Heart left ventricle (tissue), 13 donors: ENCODE measurements at regions not wholly inside any gene's neighbourhood (a gene's known extent, or its start where the extent isn't known, plus 50 kb on each side); places are given as distances from the start of the nearest gene placed in this dataset.

Experiments used
- POLR2A ChIP-seq, 2 donors: fragments of 450-650 bp; IDR thresholded peaks; one replicate each; pipeline ENCODE4 v1.6.1; 2017; ENCODE audit warnings: antibody characterized with exemption in 2 of 2, mild to moderate bottlenecking in 2 of 2, moderate library complexity in 2 of 2
- TF ChIP-seq, protein P1 (sequence below), 12 donors: fragments of 200-600 bp; sonication (generic) in 4 of 12; IDR thresholded peaks; one replicate each; pipeline versions ENCODE4 v1.5.0 to v1.8.0; 2018 to 2022; ENCODE audit warnings: antibody characterized with exemption in 12 of 12, mild to moderate bottlenecking in 5 of 12
- donor health status: ischemic (EF 13 %, LVEDD 7.1; RV severe dilation, severe dysfunction).
- donor health status: DM: no; HTN: yes; CAD: no.
- donor health status: DM: no; HTN: no; CAD: no.
- donor health status: ischemic (EF 25% LVEDD 6.9; RV normal size, moderate dysfunction).
- donor health status: ischemic (EF 25% LVEDD 5.7; RV mildly dilated, moderate dysfunction).
- donor health status: ischemic (EF 35%, LVEDD 5.7; RV mildly dilated, moderate dysfunction).
- donor health status: nonischemic (EF 11% LVEDD 7.7; RV severe dilation, severe dysfunction).
- donor health status: DM: yes; HTN: yes; CAD: no.
- donor health status: PGD.
- donor health status: ischemic (EF 29% LVEDD 5.4; RV normal size, mild dysfunction).
- donor health status: nonischemic (EF 23%, LVEDD 6.1; RV moderate dilation, normal function).

DNA sequence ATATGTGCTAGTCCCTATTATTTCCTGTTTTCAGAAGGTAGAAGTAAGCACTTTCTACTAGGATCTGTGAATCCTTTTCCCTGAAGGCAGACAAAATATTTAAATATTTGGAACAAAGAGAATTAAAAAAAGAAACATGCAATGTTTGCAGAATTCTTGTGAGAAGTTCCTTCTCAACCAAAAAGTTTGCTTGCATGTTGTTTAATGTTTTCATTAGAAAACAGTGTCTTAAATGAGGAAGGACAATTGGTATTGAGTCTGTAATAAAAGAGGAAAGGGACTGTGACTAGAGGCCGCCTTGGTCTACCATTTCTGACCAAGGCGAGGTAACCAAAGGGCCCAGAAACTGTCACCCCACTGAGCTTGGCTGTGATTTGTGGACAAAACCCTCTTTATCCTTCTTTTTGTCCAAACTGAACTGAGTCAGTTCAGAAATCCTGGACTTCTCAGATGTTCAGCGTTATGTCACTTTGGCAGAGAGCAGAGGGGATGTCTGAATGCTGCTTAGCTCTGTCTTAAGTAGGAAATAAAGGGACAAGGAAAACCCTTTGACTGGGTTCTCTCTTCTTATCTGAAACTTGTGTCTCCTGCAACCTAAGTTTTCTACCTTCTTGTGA lies 129.8 kb upstream of the CPM start:
- TF ChIP-seq, protein P1, sequence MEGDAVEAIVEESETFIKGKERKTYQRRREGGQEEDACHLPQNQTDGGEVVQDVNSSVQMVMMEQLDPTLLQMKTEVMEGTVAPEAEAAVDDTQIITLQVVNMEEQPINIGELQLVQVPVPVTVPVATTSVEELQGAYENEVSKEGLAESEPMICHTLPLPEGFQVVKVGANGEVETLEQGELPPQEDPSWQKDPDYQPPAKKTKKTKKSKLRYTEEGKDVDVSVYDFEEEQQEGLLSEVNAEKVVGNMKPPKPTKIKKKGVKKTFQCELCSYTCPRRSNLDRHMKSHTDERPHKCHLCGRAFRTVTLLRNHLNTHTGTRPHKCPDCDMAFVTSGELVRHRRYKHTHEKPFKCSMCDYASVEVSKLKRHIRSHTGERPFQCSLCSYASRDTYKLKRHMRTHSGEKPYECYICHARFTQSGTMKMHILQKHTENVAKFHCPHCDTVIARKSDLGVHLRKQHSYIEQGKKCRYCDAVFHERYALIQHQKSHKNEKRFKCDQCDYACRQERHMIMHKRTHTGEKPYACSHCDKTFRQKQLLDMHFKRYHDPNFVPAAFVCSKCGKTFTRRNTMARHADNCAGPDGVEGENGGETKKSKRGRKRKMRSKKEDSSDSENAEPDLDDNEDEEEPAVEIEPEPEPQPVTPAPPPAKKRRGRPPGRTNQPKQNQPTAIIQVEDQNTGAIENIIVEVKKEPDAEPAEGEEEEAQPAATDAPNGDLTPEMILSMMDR (IDR thresholded peaks at IDR 0.05), result no peak
- TF ChIP-seq POLR2A (IDR thresholded peaks at IDR 0.05), result no peak
